ENCODE measurements at regions not wholly inside any gene's neighbourhood (a gene's known extent, or its start where the extent isn't known, plus 50 kb on each side); places are given as distances from the start of the nearest gene placed in this dataset.

GRCh38 chr6:3559561-3559960 is 102.7 kb upstream of the SLC22A23 start:
- H2AFZ ChIP-seq (replicated peaks; ENCODE audit: low read length, poor library complexity), result no peak overlapping the region
- no peak overlapping the region for H2BK15ac ChIP-seq (ENCODE audit: low read depth, low read length)
- no peaks in the 10 kb centered on the region for H3K4me1 ChIP-seq (ENCODE audit: control insufficient read depth, insufficient read depth, low read length)
- H3K36me3 ChIP-seq (ENCODE audit: control insufficient read depth, insufficient read depth, low read length), result no peaks in the 10 kb centered on the region
- H3K79me1 ChIP-seq (ENCODE audit: low read depth in 1 of 2, low read length in 2 of 2), result no peaks in the 10 kb centered on the region
- 0 out of 2 replicates have a peak, but pooled peaks cover under 1% of the 10 kb centered on the region for H3K9me3 ChIP-seq (ENCODE audit: control insufficient read depth, insufficient read depth, low read length)
- no peak overlapping the region for H2AK5ac ChIP-seq (ENCODE audit: low read depth, low read length)
- ATAC-seq (ENCODE audit: low read depth) (no peak), DNase-seq (no peak)
- H3K56ac ChIP-seq (ENCODE audit: extremely low read depth, insufficient read depth, low read length), result no peak overlapping the region
- no peaks in the 10 kb centered on the region for H3K9me1 ChIP-seq (ENCODE audit: insufficient read depth, low read length)
- intact Hi-C loops (cut with micrococcal nuclease), result no loop called here
- TF ChIP-seq BHLHE40 (IDR thresholded peaks at IDR 0.05; ENCODE audit: low read depth, low read length), result no peak
- TF ChIP-seq RAD21 (IDR thresholded peaks at IDR 0.05; ENCODE audit: low read length), result no peak
- no peak for TF ChIP-seq NFE2L2 (IDR thresholded peaks at IDR 0.05; ENCODE audit: low read depth, low read length)
- no peak for TF ChIP-seq MAFK (IDR thresholded peaks at IDR 0.05; ENCODE audit: low read depth, low read length)
- no peak for TF ChIP-seq USF2 (IDR thresholded peaks at IDR 0.05; ENCODE audit: low read depth, low read length)
- no peak for TF ChIP-seq CEBPB (IDR thresholded peaks at IDR 0.05; ENCODE audit: low read depth, low read length)
- no peak for TF ChIP-seq CTCF (conservative IDR thresholded peaks at IDR 0.05; ENCODE audit: low read depth, low read length)
- no peak for TF ChIP-seq RCOR1 (IDR thresholded peaks at IDR 0.05; ENCODE audit: insufficient replicate concordance, low read length)
- no peak for TF ChIP-seq ELK1 (IDR thresholded peaks at IDR 0.05; ENCODE audit: borderline replicate concordance, low read depth, low read length)
- TF ChIP-seq POLR2A (IDR thresholded peaks at IDR 0.05; ENCODE audit: low read depth, low read length), result no peak
- TF ChIP-seq RFX5 (IDR thresholded peaks at IDR 0.05; ENCODE audit: low read depth, low read length), result no peak
- no peak for TF ChIP-seq FOS (IDR thresholded peaks at IDR 0.05; ENCODE audit: low read depth, low read length)
- H3K18ac ChIP-seq (ENCODE audit: low read depth, low read length), result no peak overlapping the region
- peaks cover 35% of the 10 kb centered on the region for H3K27me3 ChIP-seq (ENCODE audit: control insufficient read depth, insufficient read depth, low read length)
- no peak overlapping the region for H2BK120ac ChIP-seq (ENCODE audit: low read depth, low read length)
- no peak overlapping the region for H3K27ac ChIP-seq (ENCODE audit: insufficient read depth, low read length)
- 68% methylated on average over 2 of the region's 3 CpGs; no CpG with 5 or more reads in 1 of the 2 experiments for WGBS, 2 experiments (ENCODE audit: extremely low coverage in 2 of 2, insufficient read length in 1 of 2)
- no peak overlapping the region for H3K4me2 ChIP-seq (ENCODE audit: low read depth, low read length)
- H3K4ac ChIP-seq (ENCODE audit: low read depth, low read length), result no peak overlapping the region
- H2BK5ac ChIP-seq (ENCODE audit: low read depth, low read length, poor library complexity, severe bottlenecking), result no peak overlapping the region
- H4K5ac ChIP-seq (ENCODE audit: low read depth, low read length), result no peak overlapping the region
- H4K91ac ChIP-seq (ENCODE audit: insufficient read depth, low read depth, low read length), result no peak overlapping the region
- POLR2A ChIA-PET (ENCODE audit: unreplicated experiment), result no interaction called here
- no peak overlapping the region for H3K14ac ChIP-seq (replicated peaks; ENCODE audit: low read depth, low read length)
- CTCF ChIA-PET, result interaction anchor here (0.5 kb wide), 1 partner anchor 17 kb away, joined by 3 read pairs; no protein-coding TSS in a partner anchor
- H4K8ac ChIP-seq (ENCODE audit: low read depth in 2 of 2, low read length in 2 of 2), result no peak overlapping the region
- no peaks in the 10 kb centered on the region for H4K20me1 ChIP-seq (ENCODE audit: insufficient read depth, low read length)
- H3K9ac ChIP-seq (ENCODE audit: low read depth, low read length), result no peak overlapping the region
- dilution Hi-C loops (cut with HindIII; ENCODE audit: low sequenced_read_pairs, unreplicated experiment), result no loop called here
- H3K23ac ChIP-seq (ENCODE audit: low read depth, low read length), result no peak overlapping the region
- H2BK20ac ChIP-seq (ENCODE audit: low read depth, low read length), result no peak overlapping the region
- in situ Hi-C loops (cut with MboI; ENCODE audit: low sequenced_read_pairs), result no loop called here
- H2AK9ac ChIP-seq (replicated peaks; ENCODE audit: low read depth, low read length, poor library complexity), result no peak overlapping the region
- H3K4me3 ChIP-seq (ENCODE audit: insufficient read depth, low read depth, low read length), result no peak overlapping the region
- no TSS peak for BruUV-seq (replicated peaks)
